SK-N-MC (cell line): ENCODE measurements at regions not wholly inside any gene's neighbourhood (a gene's known extent, or its start where the extent isn't known, plus 50 kb on each side); places are given as distances from the start of the nearest gene placed in this dataset.

Experiments used
- EZH2 ChIP-seq: fragments of 200-600 bp; sonication (generic); IDR thresholded peaks from one replicate; pipeline ENCODE4 v1.6.1; 2017; ENCODE audit warnings: antibody characterized with exemption
- FOXP2 ChIP-seq: optimal IDR thresholded peaks from 2 replicates; pipeline ENCODE3; 2011; ENCODE audit warnings: mild to moderate bottlenecking, moderate library complexity; ENCODE audit not compliant: insufficient read depth; ENCODE audit errors: extremely low read length, control extremely low read depth
- POLR2AphosphoS5 ChIP-seq: IDR thresholded peaks from 2 replicates; pipeline ENCODE4 v1.6.1; 2012; ENCODE audit warnings: mild to moderate bottlenecking, low read depth, low read length, borderline replicate concordance

DNA sequence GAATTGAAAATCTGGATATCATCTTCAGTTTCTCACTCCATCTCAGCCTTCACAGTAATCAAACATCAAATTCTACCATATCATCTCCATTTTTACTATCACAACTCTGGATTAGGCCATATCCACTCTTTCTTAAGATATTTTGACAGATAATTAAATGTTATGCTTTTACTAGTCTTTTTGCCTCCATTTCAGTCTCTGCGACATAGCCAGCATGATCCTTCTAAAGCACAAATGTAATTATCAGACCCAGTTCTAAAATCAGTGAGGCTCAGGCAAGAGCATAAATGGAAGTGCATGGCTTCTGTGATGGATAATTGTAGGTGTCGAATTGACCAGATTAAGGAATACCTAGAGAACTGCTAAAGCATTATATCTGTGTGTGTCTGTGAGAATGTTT is 307.7 kb downstream of the PCDH20 start:
- TF ChIP-seq POLR2AphosphoS5 (no peak), EZH2 (no peak), FOXP2 (no peak)
